Ishikawa (cell line): ENCODE measurements at regions not wholly inside any gene's neighbourhood (a gene's known extent, or its start where the extent isn't known, plus 50 kb on each side); places are given as distances from the start of the nearest gene placed in this dataset.

Source experiments
- CEBPB ChIP-seq: IDR thresholded peaks from 2 replicates; pipeline ENCODE4 v1.6.1; 2012
- CREB1 ChIP-seq: IDR thresholded peaks from 2 replicates; pipeline ENCODE4 v1.6.1; 2012; ENCODE audit warnings: low read depth
- EGR1 ChIP-seq: IDR thresholded peaks from 2 replicates; pipeline ENCODE4 v1.6.1; 2012
- EP300 ChIP-seq: IDR thresholded peaks from 2 replicates; pipeline ENCODE4 v1.6.1; 2012; ENCODE audit warnings: borderline replicate concordance
- FOXM1 ChIP-seq: IDR thresholded peaks from 2 replicates; pipeline ENCODE4 v1.6.1; 2012; ENCODE audit warnings: low read depth, borderline replicate concordance
- MAX ChIP-seq: IDR thresholded peaks from 2 replicates; pipeline ENCODE4 v1.6.1; 2012
- NFIC ChIP-seq: IDR thresholded peaks from 2 replicates; pipeline ENCODE4 v1.6.1; 2012
- RAD21 ChIP-seq: IDR thresholded peaks from 2 replicates; pipeline ENCODE4 v1.6.1; 2012; ENCODE audit warnings: low read depth
- TAF1 ChIP-seq: IDR thresholded peaks from 2 replicates; pipeline ENCODE4 v1.6.1; 2012; ENCODE audit warnings: low read depth, mild to moderate bottlenecking
- TCF12 ChIP-seq: IDR thresholded peaks from 2 replicates; pipeline ENCODE4 v1.6.1; 2012; ENCODE audit warnings: low read depth
- TEAD4 ChIP-seq: IDR thresholded peaks from 2 replicates; pipeline ENCODE4 v1.6.1; 2012
- YY1 ChIP-seq: IDR thresholded peaks from 2 replicates; pipeline ENCODE4 v1.6.1; 2012; ENCODE audit warnings: low read depth
- ZBTB7A ChIP-seq: IDR thresholded peaks from 2 replicates; pipeline ENCODE4 v1.6.1; 2012; ENCODE audit warnings: low read depth
- TF ChIP-seq, protein P1 (sequence below): IDR thresholded peaks from 2 replicates; pipeline ENCODE4 v1.6.1; 2012
- TF ChIP-seq, protein P2 (sequence below): IDR thresholded peaks from 2 replicates; pipeline ENCODE4 v1.6.1; 2012; ENCODE audit warnings: low read depth, mild to moderate bottlenecking

GRCh38 chr14:87712396-87713090 is 280.4 kb downstream of the GALC start:
- no peak for TF ChIP-seq MAX
- TF ChIP-seq CREB1, result no peak

DNA sequence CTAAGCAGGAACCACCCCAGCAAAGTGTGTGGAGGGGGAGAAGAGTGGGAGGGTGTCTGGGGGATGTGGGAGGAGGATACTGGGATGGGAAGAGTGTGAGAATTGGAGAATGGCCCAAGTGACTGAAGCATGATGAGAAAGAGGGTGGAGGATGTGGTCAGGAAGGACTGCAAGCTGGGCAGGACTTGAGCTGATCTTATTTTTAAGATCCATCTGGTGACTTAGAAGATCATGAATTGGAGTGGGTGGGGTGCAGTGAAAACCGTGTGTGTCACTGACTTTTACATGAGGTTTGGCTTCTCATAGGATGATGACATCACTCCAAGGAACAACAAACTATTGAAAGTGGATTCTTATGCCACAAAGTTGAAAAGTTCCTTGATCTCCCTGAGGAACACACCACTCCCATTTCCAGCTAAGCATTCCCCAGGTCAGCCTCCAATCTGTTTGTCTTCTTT is 287.5 kb downstream of the GALC start:
- TF ChIP-seq TAF1, result no peak
- TF ChIP-seq, protein P1, sequence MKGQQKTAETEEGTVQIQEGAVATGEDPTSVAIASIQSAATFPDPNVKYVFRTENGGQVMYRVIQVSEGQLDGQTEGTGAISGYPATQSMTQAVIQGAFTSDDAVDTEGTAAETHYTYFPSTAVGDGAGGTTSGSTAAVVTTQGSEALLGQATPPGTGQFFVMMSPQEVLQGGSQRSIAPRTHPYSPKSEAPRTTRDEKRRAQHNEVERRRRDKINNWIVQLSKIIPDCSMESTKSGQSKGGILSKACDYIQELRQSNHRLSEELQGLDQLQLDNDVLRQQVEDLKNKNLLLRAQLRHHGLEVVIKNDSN, result no peak

GRCh38 chr14:87698481-87698880 is 294.5 kb downstream of the GALC start:
- TF ChIP-seq CEBPB, result no peak
- no peak for TF ChIP-seq EP300
- no peak for TF ChIP-seq MAX
- TF ChIP-seq NFIC, result no peak
- TF ChIP-seq FOXM1, result no peak
- TF ChIP-seq, protein P2, sequence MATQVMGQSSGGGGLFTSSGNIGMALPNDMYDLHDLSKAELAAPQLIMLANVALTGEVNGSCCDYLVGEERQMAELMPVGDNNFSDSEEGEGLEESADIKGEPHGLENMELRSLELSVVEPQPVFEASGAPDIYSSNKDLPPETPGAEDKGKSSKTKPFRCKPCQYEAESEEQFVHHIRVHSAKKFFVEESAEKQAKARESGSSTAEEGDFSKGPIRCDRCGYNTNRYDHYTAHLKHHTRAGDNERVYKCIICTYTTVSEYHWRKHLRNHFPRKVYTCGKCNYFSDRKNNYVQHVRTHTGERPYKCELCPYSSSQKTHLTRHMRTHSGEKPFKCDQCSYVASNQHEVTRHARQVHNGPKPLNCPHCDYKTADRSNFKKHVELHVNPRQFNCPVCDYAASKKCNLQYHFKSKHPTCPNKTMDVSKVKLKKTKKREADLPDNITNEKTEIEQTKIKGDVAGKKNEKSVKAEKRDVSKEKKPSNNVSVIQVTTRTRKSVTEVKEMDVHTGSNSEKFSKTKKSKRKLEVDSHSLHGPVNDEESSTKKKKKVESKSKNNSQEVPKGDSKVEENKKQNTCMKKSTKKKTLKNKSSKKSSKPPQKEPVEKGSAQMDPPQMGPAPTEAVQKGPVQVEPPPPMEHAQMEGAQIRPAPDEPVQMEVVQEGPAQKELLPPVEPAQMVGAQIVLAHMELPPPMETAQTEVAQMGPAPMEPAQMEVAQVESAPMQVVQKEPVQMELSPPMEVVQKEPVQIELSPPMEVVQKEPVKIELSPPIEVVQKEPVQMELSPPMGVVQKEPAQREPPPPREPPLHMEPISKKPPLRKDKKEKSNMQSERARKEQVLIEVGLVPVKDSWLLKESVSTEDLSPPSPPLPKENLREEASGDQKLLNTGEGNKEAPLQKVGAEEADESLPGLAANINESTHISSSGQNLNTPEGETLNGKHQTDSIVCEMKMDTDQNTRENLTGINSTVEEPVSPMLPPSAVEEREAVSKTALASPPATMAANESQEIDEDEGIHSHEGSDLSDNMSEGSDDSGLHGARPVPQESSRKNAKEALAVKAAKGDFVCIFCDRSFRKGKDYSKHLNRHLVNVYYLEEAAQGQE, result no peak
- TF ChIP-seq EGR1, result no peak
- no peak for TF ChIP-seq TEAD4

- TF ChIP-seq CREB1, result no peak
- no peak for TF ChIP-seq FOXM1
- no peak for TF ChIP-seq TEAD4
- TF ChIP-seq RAD21, result no peak
- TF ChIP-seq ZBTB7A, result no peak
- TF ChIP-seq EP300, result no peak
- no peak for TF ChIP-seq MAX
- TF ChIP-seq TAF1, result no peak
- TF ChIP-seq, protein P2, result no peak
- TF ChIP-seq NFIC, result no peak
- TF ChIP-seq, protein P1, result no peak
- no peak for TF ChIP-seq YY1
- TF ChIP-seq TCF12, result no peak
- TF ChIP-seq EGR1, result no peak
- TF ChIP-seq CEBPB, result no peak
Measured at GRCh38 chr14:87696485-87696884, 296.5 kb downstream of the GALC start.

- TF ChIP-seq RAD21, result no peak
- no peak for TF ChIP-seq EP300
- no peak for TF ChIP-seq YY1
- no peak for TF ChIP-seq CEBPB
- TF ChIP-seq MAX, result no peak
- TF ChIP-seq, protein P2, result no peak
- no peak for TF ChIP-seq NFIC
- TF ChIP-seq FOXM1, result no peak
- no peak for TF ChIP-seq TAF1
- TF ChIP-seq TCF12, result no peak
Measured at GRCh38 chr14:87691042-87691881, 301.7 kb downstream of the GALC start.
